GM18907 (cell line): ENCODE measurements at regions not wholly inside any gene's neighbourhood (a gene's known extent, or its start where the extent isn't known, plus 50 kb on each side); places are given as distances from the start of the nearest gene placed in this dataset.
"Not testable (repeated sequence)": the region's sequence is repeated elsewhere in the genome, so short reads cannot be mapped to it uniquely, and the experiment has no call there.

Source experiments
- ATAC-seq: cut with Tn5 transposase; IDR thresholded peaks from one replicate; pipeline ENCODE4 v1.9.1; 2021; ENCODE audit warnings: mild to moderate bottlenecking, moderate library complexity; ENCODE audit not compliant: unreplicated experiment

DNA sequence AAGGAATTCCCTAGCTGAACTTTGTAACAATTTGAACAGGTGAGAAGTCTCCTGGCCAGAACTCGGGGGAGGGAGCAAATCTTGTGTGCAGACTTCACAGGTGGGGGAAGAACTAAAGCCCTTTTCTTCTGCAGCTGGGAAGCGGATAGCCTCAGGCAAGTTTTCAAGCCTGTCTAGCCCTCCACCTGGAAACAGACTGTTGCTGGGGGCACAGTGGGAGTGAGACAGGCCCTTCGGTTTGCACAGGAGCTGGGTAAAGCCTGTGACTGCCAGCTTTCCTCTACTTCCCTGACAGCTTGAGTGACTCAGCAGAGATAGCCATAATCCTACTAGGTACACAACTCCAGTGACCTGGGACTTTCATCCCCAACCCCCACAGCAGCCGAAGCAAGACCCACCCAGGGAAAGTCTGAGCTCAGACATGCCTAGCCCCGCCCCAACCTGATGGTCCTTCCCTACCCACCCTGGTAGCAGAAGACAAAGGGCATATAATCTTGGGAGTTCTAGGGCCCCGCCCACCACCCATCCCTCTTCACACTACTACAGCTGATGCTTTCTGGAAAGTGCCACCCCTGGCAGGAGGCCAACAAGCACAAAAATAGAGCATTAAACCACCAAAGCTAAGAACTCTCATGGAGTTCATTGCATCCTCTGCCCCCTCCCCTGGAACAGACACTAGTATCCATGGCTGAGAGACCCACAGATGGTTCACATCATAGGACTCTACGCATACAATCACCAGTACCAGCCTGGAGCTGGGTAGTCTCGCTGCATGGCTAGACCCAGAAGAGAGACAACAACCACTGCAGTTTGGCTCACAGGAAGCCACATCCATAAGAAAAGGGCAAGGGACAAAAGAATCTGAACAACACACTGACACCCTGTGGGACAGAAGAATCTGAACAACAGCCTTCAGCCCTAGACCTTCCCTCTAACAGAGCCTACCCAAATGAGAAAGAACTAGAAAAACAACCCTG lies 479.0 kb downstream of the RAP2B start:
- ATAC-seq = no peak

DNA sequence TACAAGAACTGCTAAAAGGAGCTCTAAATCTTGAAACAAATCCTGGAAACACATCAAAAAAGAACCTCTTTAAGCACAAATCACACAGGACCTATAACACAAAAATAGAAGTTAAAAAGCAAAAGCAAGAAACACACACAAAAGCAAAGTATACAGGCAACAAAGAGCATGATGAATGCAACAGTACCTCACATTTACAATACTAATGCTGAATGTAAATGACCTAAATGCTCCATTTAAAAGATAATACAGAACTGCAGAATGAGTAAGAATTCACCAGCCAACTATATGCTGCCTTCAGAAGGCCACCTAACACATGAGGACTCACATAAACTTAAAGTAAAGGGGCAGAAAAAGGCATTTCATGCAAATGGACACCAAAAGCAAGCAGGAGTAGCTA lies 478.6 kb upstream of the ARHGEF26 start:
- ATAC-seq = not testable (repeated sequence)

DNA sequence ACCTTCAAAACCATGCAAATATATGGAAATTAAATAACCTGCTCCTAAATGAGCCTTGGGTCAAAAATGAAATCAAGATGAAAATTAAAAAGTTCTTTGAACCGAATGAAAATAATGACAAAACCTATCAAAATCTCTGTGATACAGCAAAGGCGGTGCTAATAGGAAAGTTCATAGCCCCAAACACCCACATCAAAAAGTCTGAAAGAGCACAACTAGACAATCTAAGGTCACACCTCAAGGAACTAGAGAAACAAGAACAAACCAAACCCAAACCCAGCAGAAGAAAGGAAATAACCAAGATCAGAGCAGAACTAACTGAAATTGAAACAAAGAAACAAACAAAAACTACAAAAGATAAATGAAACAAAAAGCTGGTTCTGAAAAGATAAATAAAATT lies 477.7 kb upstream of the ARHGEF26 start:
- not testable (repeated sequence) for ATAC-seq

DNA sequence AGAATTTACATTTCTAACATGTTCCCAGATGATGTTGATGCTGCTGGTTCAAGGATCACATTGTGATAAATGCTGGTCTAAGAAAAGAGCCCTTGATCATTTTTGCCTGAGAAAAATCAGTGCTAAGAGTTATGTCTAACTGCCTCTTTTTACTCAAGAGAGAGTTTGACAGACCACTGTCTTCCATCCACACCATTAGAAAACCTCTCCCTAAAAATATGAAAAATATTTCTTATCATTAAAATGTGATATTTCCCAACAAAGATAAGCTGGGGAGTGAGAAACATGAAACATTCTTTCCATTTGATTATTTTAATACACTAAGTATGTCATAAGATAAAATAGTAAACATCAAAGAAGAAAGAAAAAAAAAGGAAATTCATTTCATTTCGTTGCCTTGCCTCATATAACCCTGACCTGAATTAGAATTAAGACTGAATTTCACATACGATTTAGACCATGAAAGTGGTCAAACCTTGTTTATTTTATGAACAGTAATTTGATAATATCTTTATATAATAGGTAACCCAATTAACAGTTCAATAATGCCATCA lies 471.8 kb upstream of the ARHGEF26 start:
- ATAC-seq = no peak

DNA sequence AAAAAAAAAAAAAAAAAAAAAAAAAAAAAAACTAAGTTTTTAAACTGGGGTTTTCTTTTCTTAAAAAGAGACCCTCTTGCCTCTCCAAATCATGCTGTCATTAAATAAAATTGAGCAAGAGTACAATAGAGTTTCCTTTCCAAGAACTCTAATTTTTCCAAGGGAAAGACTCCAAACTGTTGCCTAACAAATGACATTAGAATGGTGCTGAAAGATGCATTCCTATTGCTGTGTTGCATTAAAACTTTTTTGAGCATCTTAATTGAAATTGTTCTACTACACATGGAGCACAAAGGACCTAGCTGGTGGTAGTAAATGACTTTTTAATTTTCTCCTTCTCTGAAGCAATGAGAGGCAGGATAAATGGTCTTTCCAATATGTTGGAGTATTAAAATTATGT lies 469.1 kb upstream of the ARHGEF26 start:
- ATAC-seq = no peak

DNA sequence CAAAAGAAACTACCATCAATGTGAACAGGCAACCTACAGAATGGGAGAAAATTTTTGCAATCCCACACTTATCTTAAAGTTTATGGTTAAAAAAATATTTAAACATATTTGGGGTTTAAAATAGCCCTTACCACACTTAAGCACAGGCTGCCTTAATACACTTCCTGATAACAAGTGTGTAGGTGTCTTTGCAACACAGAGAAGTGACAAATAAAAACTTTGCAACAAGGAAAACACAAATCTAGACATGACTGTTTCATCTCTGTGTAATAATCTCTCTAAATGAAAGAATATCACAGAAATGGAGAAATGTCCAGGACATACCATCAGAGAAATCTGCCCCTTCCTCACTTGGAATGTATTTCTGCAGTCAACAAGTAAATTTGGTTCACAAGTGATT lies 464.1 kb upstream of the ARHGEF26 start:
- ATAC-seq = no peak

DNA sequence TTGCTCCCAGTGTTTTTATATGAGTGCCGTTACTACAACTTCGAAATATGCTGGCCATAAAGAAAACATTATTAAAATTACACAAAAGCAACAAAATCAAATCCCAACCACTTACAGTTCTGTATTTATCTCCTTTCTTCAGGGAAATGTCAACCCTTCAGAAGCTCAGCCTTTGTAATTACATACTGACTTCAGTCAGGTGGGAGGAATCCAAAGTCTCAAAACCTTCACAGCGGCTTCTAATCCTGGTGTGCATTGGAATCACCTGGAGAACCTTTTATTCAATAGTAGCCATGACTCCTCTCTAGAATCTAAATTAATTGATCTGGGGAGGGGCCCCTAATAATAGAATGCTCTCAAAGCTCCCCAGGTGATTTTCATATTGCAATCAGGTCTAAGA lies 463.7 kb upstream of the ARHGEF26 start:
- ATAC-seq = no peak

DNA sequence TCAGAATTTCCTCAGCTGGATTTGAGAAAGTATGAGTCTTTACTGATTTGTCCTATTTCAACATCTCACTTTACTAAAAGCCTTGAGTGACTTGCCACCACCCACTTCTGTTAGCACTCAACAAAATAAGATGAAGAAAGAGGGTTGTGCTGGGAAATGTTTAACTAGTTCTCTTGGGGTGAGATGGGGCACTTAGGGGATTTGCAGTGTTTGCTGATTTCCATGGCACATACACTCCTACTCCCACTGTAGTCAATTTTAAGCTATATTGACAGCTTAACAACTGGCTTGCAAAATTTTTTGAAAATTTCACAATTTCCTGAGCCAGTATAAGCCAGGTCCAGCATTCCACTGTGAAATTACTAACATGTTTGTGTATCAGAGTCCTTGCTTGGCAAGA lies 463.1 kb upstream of the ARHGEF26 start:
- no peak for ATAC-seq

DNA sequence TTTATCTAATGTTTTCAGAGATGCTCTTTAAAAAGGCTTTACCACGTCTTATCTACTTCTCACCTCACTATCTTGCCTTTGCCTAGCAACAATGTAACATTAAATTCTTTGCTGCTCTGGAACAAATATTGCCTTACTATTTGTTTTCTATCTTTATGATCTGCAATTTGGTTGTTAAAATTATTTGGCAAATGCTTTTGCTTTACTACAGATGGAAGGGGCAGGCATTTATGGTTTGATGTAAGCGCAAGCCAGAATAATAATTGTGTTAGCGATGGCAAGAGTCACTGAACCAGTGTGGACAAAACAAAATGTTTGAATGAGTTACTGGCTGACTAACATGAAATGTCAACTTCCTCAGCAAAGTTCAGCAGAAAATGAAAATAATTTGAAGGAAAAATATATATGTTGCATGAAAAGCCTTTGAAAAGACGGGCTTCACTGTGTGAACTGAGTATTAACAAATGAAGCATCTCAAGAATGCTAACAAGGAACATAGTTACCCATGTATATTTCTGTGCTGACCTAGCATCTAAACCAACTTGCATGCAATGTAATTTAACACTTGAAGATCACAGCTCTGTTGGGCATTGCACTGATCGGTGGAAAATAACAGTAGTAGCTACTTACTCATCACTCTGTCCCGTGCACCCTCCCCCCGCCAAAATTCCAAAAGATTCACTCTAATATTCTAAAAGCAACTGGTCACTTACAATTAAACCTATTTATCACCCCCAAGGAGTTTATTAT lies 454.0 kb upstream of the ARHGEF26 start:
- no peak for ATAC-seq

DNA sequence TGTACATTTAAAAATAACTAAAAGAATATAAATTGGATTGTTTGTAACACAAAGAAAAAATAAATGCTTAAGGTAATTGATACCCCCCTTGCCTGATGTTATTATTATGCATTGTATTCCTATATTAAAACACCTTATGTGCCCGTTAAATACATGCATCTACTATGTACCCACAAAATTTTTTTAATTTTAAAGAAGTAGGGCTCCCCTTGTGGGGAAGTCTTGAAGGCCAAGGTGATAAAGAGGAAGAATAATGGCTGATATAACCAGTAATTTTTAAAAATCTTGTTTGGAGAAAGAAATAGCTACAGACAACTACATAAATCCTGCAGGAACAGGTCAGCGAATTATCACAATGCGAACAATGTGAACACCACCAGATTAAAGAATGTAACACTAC lies 451.7 kb upstream of the ARHGEF26 start:
- ATAC-seq = no peak

DNA sequence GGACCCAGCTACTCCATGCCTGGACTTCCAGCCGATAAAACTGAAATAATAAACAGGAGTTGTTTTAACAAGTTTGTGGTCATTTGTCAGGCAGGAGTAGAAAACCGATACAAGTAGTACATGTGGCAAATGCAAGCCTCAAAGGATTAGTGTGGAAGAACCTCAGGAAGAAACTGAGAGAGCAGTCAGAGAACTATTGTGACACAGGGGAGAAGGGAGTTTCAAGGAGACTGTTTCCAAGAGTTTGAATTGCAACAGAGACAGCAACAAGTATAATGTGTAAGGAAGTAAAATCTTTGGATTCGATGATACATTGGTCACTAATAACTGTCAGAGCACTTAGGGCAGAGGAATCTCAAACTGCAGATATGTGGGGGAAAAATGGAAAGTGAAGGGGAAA lies 450.6 kb upstream of the ARHGEF26 start:
- no peak for ATAC-seq

DNA sequence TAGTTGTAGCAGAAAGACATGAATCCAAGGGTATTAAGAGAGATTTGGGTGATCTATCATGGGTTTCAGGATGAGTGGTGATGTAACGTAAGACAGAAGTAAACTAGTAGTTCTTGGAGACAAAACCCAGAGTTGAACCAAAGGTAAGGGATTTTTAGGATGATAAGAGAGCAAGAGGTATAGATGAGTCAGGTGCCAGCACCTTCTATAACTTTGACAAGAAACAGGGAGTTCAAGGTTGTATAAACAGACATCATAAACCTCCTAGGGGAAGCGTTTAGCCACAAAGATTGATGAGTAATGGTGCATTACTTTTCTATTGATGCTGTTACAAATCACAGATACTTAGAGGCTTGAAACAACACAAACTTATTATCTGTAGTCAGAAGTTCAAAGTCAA lies 447.3 kb upstream of the ARHGEF26 start:
- ATAC-seq = no peak

DNA sequence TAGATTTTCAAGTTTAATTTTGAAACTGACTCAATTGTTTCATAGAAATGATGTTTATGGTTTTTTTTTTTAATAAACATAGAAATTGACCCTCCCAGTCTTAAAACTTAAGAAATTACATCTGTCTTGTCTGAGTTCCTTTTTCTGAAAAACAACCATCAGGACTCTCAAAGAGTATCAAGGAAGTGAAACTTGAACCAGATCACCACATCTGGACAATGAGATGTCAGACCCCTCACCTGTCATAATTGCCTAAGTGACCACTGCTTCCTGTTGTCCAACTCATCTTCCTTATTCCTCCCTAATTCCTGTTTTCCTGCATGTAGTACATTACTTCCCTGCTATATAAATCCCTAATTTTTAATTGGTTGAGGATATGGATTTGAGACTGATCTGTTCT lies 441.5 kb upstream of the ARHGEF26 start:
- no peak for ATAC-seq

DNA sequence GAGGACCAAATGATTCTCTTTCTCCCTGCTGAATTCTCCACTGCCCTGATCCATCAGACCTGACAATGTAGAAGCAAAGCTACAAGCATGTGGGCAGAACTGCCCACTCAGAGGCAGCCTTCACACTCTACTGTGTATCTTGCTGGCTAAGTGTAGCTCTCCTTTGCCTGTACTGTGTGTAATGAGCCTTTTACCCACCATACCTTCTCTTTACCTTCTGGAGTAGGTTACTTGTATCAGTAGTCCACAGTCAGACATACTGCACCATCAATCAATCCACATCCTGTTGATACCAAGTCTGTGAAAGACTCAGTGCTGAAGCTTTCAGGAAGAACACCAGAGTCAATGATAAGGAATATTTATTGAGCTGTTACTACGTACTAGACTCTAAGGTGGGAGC lies 440.7 kb upstream of the ARHGEF26 start:
- ATAC-seq = no peak

DNA sequence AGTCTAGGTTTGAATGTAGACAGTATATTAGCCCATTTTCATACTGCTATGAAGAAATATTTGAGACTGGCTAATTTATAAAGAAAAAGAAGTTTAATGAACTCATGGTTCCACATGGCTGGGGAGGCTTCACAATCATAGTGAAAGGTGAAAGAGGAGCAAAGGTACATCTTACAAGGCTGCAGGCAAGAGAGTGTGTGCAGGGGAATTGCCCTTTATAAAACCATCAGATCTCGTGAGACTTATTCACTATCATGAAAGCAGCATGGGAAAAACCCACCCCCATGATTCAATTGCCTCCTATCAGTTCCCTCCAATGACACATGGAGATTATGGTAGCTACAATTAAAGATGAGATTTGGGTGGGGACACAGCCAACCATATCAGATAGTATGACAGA lies 440.1 kb upstream of the ARHGEF26 start:
- ATAC-seq = no peak

DNA sequence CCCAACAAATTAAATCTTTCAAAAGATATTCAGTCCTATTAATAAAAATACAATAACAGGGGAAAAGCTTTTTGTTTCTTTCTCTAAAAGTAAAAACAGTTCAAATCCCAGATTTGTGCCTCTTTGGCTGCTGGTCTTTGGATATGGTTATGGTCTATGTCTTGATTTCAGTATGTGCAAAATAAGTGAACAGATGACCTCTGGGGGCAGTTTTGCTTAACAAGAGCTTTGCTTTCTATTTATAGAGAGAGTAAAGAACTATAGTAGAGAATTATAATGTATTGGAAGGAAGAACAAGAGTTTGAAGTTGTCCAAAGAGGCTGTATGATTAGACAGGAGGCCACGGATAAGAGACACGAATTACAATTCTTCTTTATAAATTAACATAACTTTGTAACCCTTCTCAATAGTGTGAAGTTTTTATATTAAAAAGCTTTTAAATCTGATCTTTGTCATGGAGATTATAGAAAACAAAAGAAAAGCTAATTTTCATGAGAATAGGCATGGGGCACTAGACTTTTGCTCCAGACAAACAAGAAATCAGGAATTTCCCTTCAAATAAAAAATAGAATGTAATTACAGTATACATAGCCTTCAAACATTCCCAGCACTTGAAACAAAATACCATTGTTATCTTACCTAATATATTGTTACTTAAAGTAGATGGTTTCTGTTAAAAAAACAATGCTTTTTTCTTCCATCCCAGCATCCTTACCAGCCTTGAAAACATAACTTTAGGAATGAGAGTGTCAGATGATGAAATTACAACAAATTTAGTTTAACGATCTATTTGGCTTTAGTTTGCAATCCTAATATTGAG lies 432.7 kb upstream of the ARHGEF26 start:
- ATAC-seq = no peak

DNA sequence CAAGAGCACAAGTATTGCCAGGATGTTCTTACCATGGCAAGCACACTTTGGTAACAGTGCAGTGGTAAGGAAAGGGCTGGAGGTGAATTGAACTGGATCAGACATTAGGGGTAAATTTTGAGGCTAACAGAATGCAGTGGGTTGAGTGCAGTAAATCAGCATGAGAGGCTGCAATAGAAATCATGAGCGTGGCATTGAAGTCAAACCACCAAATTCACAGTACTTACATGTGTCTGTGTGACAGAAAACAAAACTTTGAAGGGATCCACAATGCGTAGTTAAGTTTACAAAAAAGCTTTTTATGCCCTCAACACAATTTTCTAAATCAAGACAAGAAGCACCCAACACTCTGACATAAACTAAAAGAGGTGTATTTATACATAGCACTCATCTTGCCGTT lies 428.0 kb upstream of the ARHGEF26 start:
- ATAC-seq = no peak

DNA sequence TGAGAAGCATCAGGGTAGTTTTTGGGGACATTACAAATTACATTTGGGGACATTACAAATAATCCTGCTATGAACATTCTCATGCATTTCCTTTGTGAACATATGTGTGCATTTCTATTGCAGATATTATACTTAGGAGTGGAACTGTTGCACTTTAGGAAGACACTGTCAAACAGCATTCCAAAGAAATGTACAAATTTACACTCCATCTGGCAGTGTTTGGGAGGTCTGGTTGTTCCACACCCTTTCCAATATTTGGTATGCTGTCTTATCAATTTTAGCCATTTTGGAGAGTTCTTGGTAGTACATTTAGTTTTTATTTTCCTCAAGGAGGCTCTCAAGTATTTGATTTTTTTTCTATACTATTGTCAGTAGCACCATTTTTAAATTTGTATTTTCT lies 419.1 kb upstream of the ARHGEF26 start:
- no peak for ATAC-seq

DNA sequence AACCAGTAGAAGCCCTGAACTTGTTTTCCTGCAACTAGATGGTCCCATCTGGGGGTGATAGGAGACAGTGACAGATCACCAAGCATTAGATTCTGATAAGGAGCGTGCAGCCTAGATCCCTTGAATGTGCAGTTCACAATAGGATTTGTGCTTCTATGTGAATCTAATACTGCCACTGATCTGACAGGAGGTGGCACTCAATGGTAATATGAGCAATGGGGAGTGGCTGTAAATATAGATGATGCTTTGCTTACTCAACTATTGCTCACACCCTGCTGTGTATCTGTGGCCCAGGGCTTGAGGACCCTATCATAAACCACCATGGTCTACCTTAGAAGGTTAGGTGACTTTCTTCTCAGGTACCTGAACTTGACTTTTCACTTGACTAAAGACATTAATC lies 417.1 kb upstream of the ARHGEF26 start:
- no peak for ATAC-seq

DNA sequence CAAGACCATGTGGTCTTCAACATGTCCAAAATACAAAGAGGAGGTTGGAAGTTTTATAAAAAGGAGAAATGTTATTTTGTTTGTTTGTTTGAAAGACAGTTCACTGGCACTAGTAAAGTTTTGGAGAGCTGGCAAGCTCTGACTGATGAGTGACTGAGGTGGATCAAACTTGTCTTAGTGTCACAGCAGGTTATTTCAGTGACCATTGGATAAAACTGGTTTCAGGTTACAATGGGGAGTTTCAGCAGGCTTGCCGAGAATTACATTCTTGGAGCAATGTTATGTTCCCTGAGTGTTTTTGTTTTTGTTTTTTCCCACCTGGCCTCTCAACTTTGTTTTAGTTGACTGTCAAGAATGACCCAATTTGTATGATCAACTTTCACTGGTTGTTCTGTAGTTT lies 414.5 kb upstream of the ARHGEF26 start:
- ATAC-seq = no peak

DNA sequence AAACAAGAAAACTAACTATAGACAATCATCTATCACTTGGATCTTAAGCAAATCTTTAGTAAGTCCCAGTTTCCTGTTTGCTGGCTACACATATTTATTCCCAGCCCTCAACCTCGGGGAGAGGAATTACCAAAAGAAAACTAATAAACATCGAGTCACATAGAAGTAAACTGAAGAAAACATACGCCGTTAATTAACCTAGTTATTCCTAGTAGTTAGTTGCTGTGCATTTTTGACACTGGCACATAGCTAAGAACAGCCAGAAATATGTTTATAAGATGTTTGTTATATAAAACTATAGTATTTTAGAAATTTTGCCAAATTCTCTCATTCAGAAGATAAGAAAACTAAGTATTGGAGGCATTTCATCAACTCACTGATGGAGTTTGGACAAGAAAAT lies 407.2 kb upstream of the ARHGEF26 start:
- ATAC-seq = no peak
